BLaER1 treated with 17β-estradiol and CSF1 and Interleukin-3, amounts not matched to agents 10 nM and 100 nM (cell line): ENCODE measurements at regions not wholly inside any gene's neighbourhood (a gene's known extent, or its start where the extent isn't known, plus 50 kb on each side); places are given as distances from the start of the nearest gene placed in this dataset.

Experiments used
- H3K27ac ChIP-seq, 11 experiments: shearing (Covaris generic); formaldehyde crosslinking; 2 replicates each; pipeline ENCODE4 v1.8.1; 2022
- H3K27me3 ChIP-seq, 11 experiments: shearing (Covaris generic); formaldehyde crosslinking; 2 replicates each; pipeline ENCODE4 v1.8.1; 2022
- H3K36me3 ChIP-seq, 11 experiments: shearing (Covaris generic); formaldehyde crosslinking; 2 replicates each; pipeline ENCODE4 v1.8.1; 2022
- H3K4me1 ChIP-seq, 10 experiments: shearing (Covaris generic); formaldehyde crosslinking; 2 replicates each; pipeline ENCODE4 v1.8.1; 2022
- H3K4me2 ChIP-seq, 11 experiments: shearing (Covaris generic); formaldehyde crosslinking; 2 replicates each; pipeline ENCODE4 v1.8.1; 2022
- H3K4me3 ChIP-seq, 10 experiments: shearing (Covaris generic); formaldehyde crosslinking; 2 replicates each; pipeline ENCODE4 v1.8.1; 2022
- H3K9ac ChIP-seq, 11 experiments: shearing (Covaris generic); formaldehyde crosslinking; 2 replicates each; pipeline ENCODE4 v1.8.1; 2022
- H3K9me3 ChIP-seq, 11 experiments: shearing (Covaris generic); formaldehyde crosslinking; replicated peaks in 1 of 11; 2 replicates each; pipeline ENCODE4 v1.8.1; 2022
- H4K20me1 ChIP-seq, 11 experiments: shearing (Covaris generic); formaldehyde crosslinking; 2 replicates each; pipeline ENCODE4 v1.8.1; 2022
- Cebpa-rat ChIP-seq, 11 experiments: shearing (Covaris generic); IDR thresholded peaks; 2 replicates each; pipeline ENCODE4 v1.8.1; 2022

- Histone ChIP-seq H3K27ac (no peak overlapping the region), H3K36me3 (no peaks in the 10 kb centered on the region), H3K27me3 (peaks cover 0 to 63% (median 0%) of the 10 kb centered on the region in 11 experiments; a peak in 8 of 22 replicates), H4K20me1 (peaks cover 0 to 6% (median 0%) of the 10 kb centered on the region in 11 experiments; a peak in 3 of 22 replicates), H3K4me2 (no peak overlapping the region), H3K9ac (no peak overlapping the region), H3K4me1 (peaks cover 0 to 25% (median 16%) of the 10 kb centered on the region in 10 experiments; a peak in 14 of 20 replicates), H3K4me3 (no peak overlapping the region), H3K9me3 (no peaks in the 10 kb centered on the region)
- TF ChIP-seq Cebpa-rat (IDR thresholded peaks at IDR 0.05) = no peak
These were observed 355.1 kb upstream of the PTBP2 start for GRCh38 chr1:96366516-96366915.

- Histone ChIP-seq H3K27me3 (peaks cover 0 to 63% (median 0%) of the 10 kb centered on the region in 11 experiments; a peak in 8 of 22 replicates), H3K9me3 (no peaks in the 10 kb centered on the region), H3K4me2 (no peak overlapping the region), H3K4me3 (no peak overlapping the region), H3K27ac (no peak overlapping the region), H3K4me1 (peaks cover 0 to 12% (median 8%) of the 10 kb centered on the region in 10 experiments; a peak in 14 of 20 replicates), H4K20me1 (peaks cover 0 to 5% (median 0%) of the 10 kb centered on the region in 11 experiments; a peak in 1 of 22 replicates), H3K9ac (no peak overlapping the region), H3K36me3 (no peaks in the 10 kb centered on the region)
- no peak for TF ChIP-seq Cebpa-rat (IDR thresholded peaks at IDR 0.05)
These were observed 353.8 kb upstream of the PTBP2 start for GRCh38 chr1:96367791-96368190.

- H3K27ac ChIP-seq = no peak overlapping the region
- no peaks in the 10 kb centered on the region for H3K9me3 ChIP-seq
- H3K4me1 ChIP-seq = peaks cover 0 to 2% (median under 1%) of the 10 kb centered on the region in 10 experiments; a peak in 6 of 20 replicates
- no peak overlapping the region for H3K9ac ChIP-seq
- H3K4me3 ChIP-seq = no peak overlapping the region
- peaks cover 0 to 43% (median 0%) of the 10 kb centered on the region in 11 experiments; a peak in 8 of 22 replicates for H3K27me3 ChIP-seq
- TF ChIP-seq Cebpa-rat (IDR thresholded peaks at IDR 0.05) = no peak
- no peak overlapping the region for H3K4me2 ChIP-seq
- H3K36me3 ChIP-seq = no peaks in the 10 kb centered on the region
- H4K20me1 ChIP-seq = no peaks in the 10 kb centered on the region
These were observed 350.8 kb upstream of the PTBP2 start for GRCh38 chr1:96370757-96371156.

- Histone ChIP-seq H3K4me1 (peaks cover 0 to 15% (median 10%) of the 10 kb centered on the region in 10 experiments; a peak in 15 of 20 replicates), H3K4me3 (no peak overlapping the region), H4K20me1 (no peaks in the 10 kb centered on the region), H3K27me3 (peaks cover 0 to 22% (median 0%) of the 10 kb centered on the region in 11 experiments; a peak in 1 of 22 replicates), H3K4me2 (no peak overlapping the region), H3K9ac (no peak overlapping the region), H3K27ac (no peak overlapping the region), H3K9me3 (no peaks in the 10 kb centered on the region), H3K36me3 (no peaks in the 10 kb centered on the region)
- no peak for TF ChIP-seq Cebpa-rat (IDR thresholded peaks at IDR 0.05)
These were observed 348.7 kb upstream of the PTBP2 start for GRCh38 chr1:96372881-96373280.

GRCh38 chr1:96374076-96374762 lies 347.4 kb upstream of the PTBP2 start:
- no peaks in the 10 kb centered on the region for H4K20me1 ChIP-seq
- H3K27me3 ChIP-seq = peaks cover 0 to 11% (median 0%) of the 10 kb centered on the region in 11 experiments; a peak in 1 of 22 replicates
- H3K9ac ChIP-seq = no peak overlapping the region
- no peaks in the 10 kb centered on the region for H3K9me3 ChIP-seq
- no peaks in the 10 kb centered on the region for H3K36me3 ChIP-seq
- H3K4me2 ChIP-seq = no peak overlapping the region
- no peak overlapping the region for H3K4me3 ChIP-seq
- TF ChIP-seq Cebpa-rat (IDR thresholded peaks at IDR 0.05) = no peak
- H3K27ac ChIP-seq = no peak overlapping the region
- peaks cover 0 to 15% (median 10%) of the 10 kb centered on the region in 10 experiments; a peak in 15 of 20 replicates for H3K4me1 ChIP-seq

GRCh38 chr1:96376846-96377245 lies 344.7 kb upstream of the PTBP2 start:
- peak overlapping the region in 8 of 11 experiments; percentile 40 to 67 (median 58); a peak in 14 of 22 replicates for H3K4me2 ChIP-seq
- H3K9me3 ChIP-seq = no peaks in the 10 kb centered on the region
- no peaks in the 10 kb centered on the region for H3K36me3 ChIP-seq
- no peaks in the 10 kb centered on the region for H4K20me1 ChIP-seq
- no peaks in the 10 kb centered on the region; a peak in 1 of 22 replicates for H3K27me3 ChIP-seq
- H3K9ac ChIP-seq = no peak overlapping the region
- H3K4me3 ChIP-seq = no peak overlapping the region
- peaks cover 0 to 15% (median 10%) of the 10 kb centered on the region in 10 experiments; a peak in 15 of 20 replicates for H3K4me1 ChIP-seq
- H3K27ac ChIP-seq = no peak overlapping the region
- no peak for TF ChIP-seq Cebpa-rat (IDR thresholded peaks at IDR 0.05)

- no peak overlapping the region for H3K9ac ChIP-seq
- no peaks in the 10 kb centered on the region for H3K36me3 ChIP-seq
- H3K9me3 ChIP-seq = peaks cover 0 to 16% (median 0%) of the 10 kb centered on the region in 11 experiments; a peak in 7 of 22 replicates
- TF ChIP-seq Cebpa-rat (IDR thresholded peaks at IDR 0.05) = no peak
- H3K4me2 ChIP-seq = no peak overlapping the region
- H4K20me1 ChIP-seq = no peaks in the 10 kb centered on the region
- H3K27me3 ChIP-seq = no peaks in the 10 kb centered on the region
- H3K27ac ChIP-seq = no peak overlapping the region
- H3K4me1 ChIP-seq = no peaks in the 10 kb centered on the region
- H3K4me3 ChIP-seq = no peak overlapping the region
These were observed 337.0 kb upstream of the PTBP2 start for GRCh38 chr1:96384611-96385010.

- Histone ChIP-seq H4K20me1 (no peaks in the 10 kb centered on the region), H3K36me3 (no peaks in the 10 kb centered on the region), H3K4me2 (no peak overlapping the region), H3K27me3 (no peaks in the 10 kb centered on the region), H3K9me3 (peaks cover 0 to 9% (median 0%) of the 10 kb centered on the region in 11 experiments; a peak in 6 of 22 replicates), H3K4me3 (no peak overlapping the region), H3K4me1 (no peaks in the 10 kb centered on the region), H3K27ac (no peak overlapping the region), H3K9ac (no peak overlapping the region)
- no peak for TF ChIP-seq Cebpa-rat (IDR thresholded peaks at IDR 0.05)
These were observed 333.8 kb upstream of the PTBP2 start for GRCh38 chr1:96387785-96388184.

GRCh38 chr1:96388421-96389310 lies 332.9 kb upstream of the PTBP2 start:
- no peak for TF ChIP-seq Cebpa-rat (IDR thresholded peaks at IDR 0.05)
- no peak overlapping the region for H3K9ac ChIP-seq
- H3K27me3 ChIP-seq = no peaks in the 10 kb centered on the region
- H4K20me1 ChIP-seq = no peaks in the 10 kb centered on the region
- H3K4me2 ChIP-seq = no peak overlapping the region
- no peaks in the 10 kb centered on the region for H3K36me3 ChIP-seq
- no peaks in the 10 kb centered on the region for H3K4me1 ChIP-seq
- H3K9me3 ChIP-seq = 0 out of 22 replicates have a peak, but pooled peaks cover 0 to under 1% (median 0%) of the 10 kb centered on the region in 11 experiments
- no peak overlapping the region for H3K27ac ChIP-seq
- H3K4me3 ChIP-seq = no peak overlapping the region
